22Rv1 (cell line): ENCODE measurements at regions not wholly inside any gene's neighbourhood (a gene's known extent, or its start where the extent isn't known, plus 50 kb on each side); places are given as distances from the start of the nearest gene placed in this dataset.

Experiments used
- CTCF ChIP-seq: fragments of 450-650 bp; IDR thresholded peaks from 2 replicates; pipeline ENCODE4 v1.5.1; 2017; ENCODE audit warnings: mild to moderate bottlenecking
- ZFX ChIP-seq: fragments of 450-650 bp; IDR thresholded peaks from 2 replicates; pipeline ENCODE4 v1.6.1; 2017; ENCODE audit warnings: antibody characterized with exemption, borderline replicate concordance

GRCh38 chr10:111474786-111475185 lies 398.0 kb downstream of the ADRA2A start:
- no peak for TF ChIP-seq CTCF
- no peak for TF ChIP-seq ZFX
